ENCODE measurements at regions not wholly inside any gene's neighbourhood (a gene's known extent, or its start where the extent isn't known, plus 50 kb on each side); places are given as distances from the start of the nearest gene placed in this dataset.

DNA sequence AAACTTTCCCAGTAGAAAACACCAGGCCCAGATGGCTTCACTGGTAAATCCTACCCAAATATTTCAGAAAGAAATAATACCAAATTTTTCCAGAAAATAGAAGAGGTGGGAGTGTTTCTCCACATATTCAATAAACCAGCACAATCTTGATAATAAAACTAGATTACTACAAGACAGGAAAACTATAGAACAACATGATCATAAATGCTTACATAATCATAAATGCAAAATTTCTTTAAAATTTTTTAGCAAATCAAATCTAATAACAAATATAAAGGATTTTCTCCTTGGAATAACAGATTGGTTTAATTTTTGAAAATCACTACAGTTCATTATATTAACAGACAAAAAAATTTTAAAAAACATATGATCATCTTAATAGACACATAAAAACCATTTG, 294.5 kb downstream of the BCL11B start:
- Histone ChIP-seq H3K4me3 (ENCODE audit: low read length in 3 of 3) (no peak overlapping the region), H3K9ac (ENCODE audit: low read length in 3 of 3) (no peak overlapping the region), H3K27me3 (ENCODE audit: control insufficient read depth, insufficient read depth, low read length) (no peaks in the 10 kb centered on the region), H3K4me1 (ENCODE audit: control insufficient read depth in 2 of 3, insufficient read depth in 2 of 3, low read depth in 1 of 3, low read length in 3 of 3) (no peaks in the 10 kb centered on the region), H3K27ac (ENCODE audit: low read depth in 2 of 2, low read length in 2 of 2) (no peak overlapping the region), H3K36me3 (ENCODE audit: control insufficient read depth in 2 of 3, insufficient read depth in 3 of 3, low read length in 3 of 3) (no peaks in the 10 kb centered on the region), H3K9me3 (ENCODE audit: control insufficient read depth in 2 of 3, insufficient read depth in 1 of 3, low read length in 3 of 3) (no peaks in the 10 kb centered on the region)
- no peak for DNase-seq
- TF ChIP-seq, protein P1, sequence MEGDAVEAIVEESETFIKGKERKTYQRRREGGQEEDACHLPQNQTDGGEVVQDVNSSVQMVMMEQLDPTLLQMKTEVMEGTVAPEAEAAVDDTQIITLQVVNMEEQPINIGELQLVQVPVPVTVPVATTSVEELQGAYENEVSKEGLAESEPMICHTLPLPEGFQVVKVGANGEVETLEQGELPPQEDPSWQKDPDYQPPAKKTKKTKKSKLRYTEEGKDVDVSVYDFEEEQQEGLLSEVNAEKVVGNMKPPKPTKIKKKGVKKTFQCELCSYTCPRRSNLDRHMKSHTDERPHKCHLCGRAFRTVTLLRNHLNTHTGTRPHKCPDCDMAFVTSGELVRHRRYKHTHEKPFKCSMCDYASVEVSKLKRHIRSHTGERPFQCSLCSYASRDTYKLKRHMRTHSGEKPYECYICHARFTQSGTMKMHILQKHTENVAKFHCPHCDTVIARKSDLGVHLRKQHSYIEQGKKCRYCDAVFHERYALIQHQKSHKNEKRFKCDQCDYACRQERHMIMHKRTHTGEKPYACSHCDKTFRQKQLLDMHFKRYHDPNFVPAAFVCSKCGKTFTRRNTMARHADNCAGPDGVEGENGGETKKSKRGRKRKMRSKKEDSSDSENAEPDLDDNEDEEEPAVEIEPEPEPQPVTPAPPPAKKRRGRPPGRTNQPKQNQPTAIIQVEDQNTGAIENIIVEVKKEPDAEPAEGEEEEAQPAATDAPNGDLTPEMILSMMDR (IDR thresholded peaks at IDR 0.05; ENCODE audit: borderline replicate concordance, extremely low read depth, insufficient read depth) = no peak
- FAIRE-seq = peak; percentile 25
- intact Hi-C loops (cut with DNase I) = no loop called here

DNA sequence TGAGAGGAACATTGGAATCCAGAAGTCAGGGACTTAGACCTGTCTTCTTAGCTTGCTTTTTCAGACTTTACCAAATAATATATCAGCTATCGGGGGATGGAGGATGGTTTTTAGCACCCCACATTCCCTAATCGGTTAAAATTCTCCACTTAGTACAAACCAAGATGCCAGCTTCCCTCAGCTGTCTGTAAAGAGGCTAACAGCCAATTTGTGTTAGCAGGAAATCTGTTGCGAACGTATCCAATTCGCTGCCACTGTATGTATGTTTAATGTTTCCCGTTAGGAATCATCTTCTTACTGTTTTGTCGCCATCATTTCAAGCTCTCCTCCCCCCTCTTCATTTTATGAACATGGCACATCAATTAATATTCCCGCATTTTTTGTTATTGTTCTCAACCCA, 289.0 kb downstream of the BCL11B start:
- Histone ChIP-seq H3K9ac (ENCODE audit: low read length in 3 of 3) (no peak overlapping the region), H3K36me3 (ENCODE audit: control insufficient read depth in 2 of 3, insufficient read depth in 3 of 3, low read length in 3 of 3) (no peaks in the 10 kb centered on the region), H3K9me3 (ENCODE audit: control insufficient read depth in 2 of 3, insufficient read depth in 1 of 3, low read length in 3 of 3) (no peaks in the 10 kb centered on the region), H3K4me1 (ENCODE audit: control insufficient read depth in 2 of 3, insufficient read depth in 2 of 3, low read depth in 1 of 3, low read length in 3 of 3) (no peaks in the 10 kb centered on the region), H3K27ac (ENCODE audit: low read depth in 2 of 2, low read length in 2 of 2) (no peak overlapping the region), H3K4me3 (ENCODE audit: low read length in 3 of 3) (no peak overlapping the region), H3K27me3 (ENCODE audit: control insufficient read depth, insufficient read depth, low read length) (no peaks in the 10 kb centered on the region)
- DNase-seq (no peak), FAIRE-seq (no peak)
- TF ChIP-seq, protein P1 (IDR thresholded peaks at IDR 0.05; ENCODE audit: borderline replicate concordance, extremely low read depth, insufficient read depth) = no peak
- intact Hi-C loops (cut with DNase I) = no loop called here

DNA sequence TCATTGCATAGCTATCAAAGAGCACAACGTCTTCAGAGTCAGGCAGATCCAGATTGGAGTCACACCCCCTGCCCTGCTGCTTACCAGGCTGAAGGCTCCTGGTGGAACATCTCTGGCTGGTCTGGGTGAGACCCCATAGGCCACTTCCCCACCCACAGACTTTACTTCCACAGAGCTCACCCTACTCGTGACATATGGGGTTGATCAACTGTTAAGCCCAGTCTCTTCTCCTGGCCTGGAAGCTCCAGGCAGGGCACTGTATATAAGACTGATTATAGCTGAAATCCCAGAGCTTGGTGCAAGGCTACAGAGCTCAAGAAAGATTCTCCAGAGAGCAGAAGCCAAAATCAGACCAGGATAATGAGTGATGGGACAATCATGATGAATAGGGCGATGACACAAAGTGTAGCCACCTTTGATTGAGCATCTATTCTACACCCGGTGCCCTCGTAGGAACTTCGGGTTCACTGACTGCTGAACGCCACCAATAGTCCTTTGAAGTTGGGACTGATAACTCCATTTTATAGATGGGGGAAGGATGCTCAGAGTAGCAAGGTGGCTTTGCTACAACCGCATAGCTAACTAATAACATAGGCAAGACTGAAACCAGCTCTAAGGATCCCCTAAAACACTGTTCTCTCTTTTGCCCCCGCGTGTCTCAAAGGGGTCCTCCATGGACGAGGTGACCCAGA, 287.8 kb downstream of the BCL11B start:
- H3K27me3 ChIP-seq (ENCODE audit: control insufficient read depth, insufficient read depth, low read length) = no peaks in the 10 kb centered on the region
- DNase-seq (no peak), FAIRE-seq (no peak)
- TF ChIP-seq, protein P1 (IDR thresholded peaks at IDR 0.05; ENCODE audit: borderline replicate concordance, extremely low read depth, insufficient read depth) = no peak
- no peaks in the 10 kb centered on the region for H3K9me3 ChIP-seq (ENCODE audit: control insufficient read depth in 2 of 3, insufficient read depth in 1 of 3, low read length in 3 of 3)
- no peak overlapping the region for H3K9ac ChIP-seq (ENCODE audit: low read length in 3 of 3)
- no peak overlapping the region for H3K27ac ChIP-seq (ENCODE audit: low read depth in 2 of 2, low read length in 2 of 2)
- H3K36me3 ChIP-seq (ENCODE audit: control insufficient read depth in 2 of 3, insufficient read depth in 3 of 3, low read length in 3 of 3) = no peaks in the 10 kb centered on the region
- intact Hi-C loops (cut with DNase I) = no loop called here
- no peaks in the 10 kb centered on the region for H3K4me1 ChIP-seq (ENCODE audit: control insufficient read depth in 2 of 3, insufficient read depth in 2 of 3, low read depth in 1 of 3, low read length in 3 of 3)
- no peak overlapping the region for H3K4me3 ChIP-seq (ENCODE audit: low read length in 3 of 3)

DNA sequence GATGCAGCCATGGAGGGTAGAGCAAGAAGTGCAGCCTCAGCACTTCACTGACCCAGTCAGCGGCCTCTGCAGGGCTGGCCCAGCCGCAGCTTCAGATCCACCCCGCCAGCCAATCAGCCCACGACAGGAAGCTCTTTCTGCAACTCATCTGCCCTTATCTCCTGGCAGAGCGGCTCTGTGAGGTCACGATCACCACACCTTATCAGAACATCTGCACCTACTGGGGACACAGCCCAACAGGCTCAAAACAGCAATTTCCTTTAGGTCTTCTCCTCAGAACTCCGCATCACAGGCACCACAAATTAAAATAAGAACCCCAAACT, 287.3 kb downstream of the BCL11B start:
- Histone ChIP-seq H3K27ac (ENCODE audit: low read depth in 2 of 2, low read length in 2 of 2) (no peak overlapping the region), H3K27me3 (ENCODE audit: control insufficient read depth, insufficient read depth, low read length) (no peaks in the 10 kb centered on the region), H3K9me3 (ENCODE audit: control insufficient read depth in 2 of 3, insufficient read depth in 1 of 3, low read length in 3 of 3) (no peaks in the 10 kb centered on the region), H3K4me3 (ENCODE audit: low read length in 3 of 3) (no peak overlapping the region), H3K4me1 (ENCODE audit: control insufficient read depth in 2 of 3, insufficient read depth in 2 of 3, low read depth in 1 of 3, low read length in 3 of 3) (no peaks in the 10 kb centered on the region), H3K9ac (ENCODE audit: low read length in 3 of 3) (no peak overlapping the region), H3K36me3 (ENCODE audit: control insufficient read depth in 2 of 3, insufficient read depth in 3 of 3, low read length in 3 of 3) (no peaks in the 10 kb centered on the region)
- TF ChIP-seq, protein P1 (IDR thresholded peaks at IDR 0.05; ENCODE audit: borderline replicate concordance, extremely low read depth, insufficient read depth) = no peak
- intact Hi-C loops (cut with DNase I) = no loop called here
- DNase-seq = no peak
- FAIRE-seq = no peak

Data from kidney (tissue), 13 donors.